H1 (cell line): ENCODE measurements at regions not wholly inside any gene's neighbourhood (a gene's known extent, or its start where the extent isn't known, plus 50 kb on each side); places are given as distances from the start of the nearest gene placed in this dataset.

ENCODE experiments used
- CTCF ChIA-PET: fragments of 300-600 bp; sonication (Branson Sonifier 250); formaldehyde crosslinking; loops from one replicate; lab custom pipeline; 2021; ENCODE audit not compliant: partially characterized antibody; lab: Charles Lee
- POLR2A ChIA-PET: fragments of 300-600 bp; sonication (Branson Sonifier 250); formaldehyde crosslinking; loops from one replicate; lab custom pipeline; 2021; ENCODE audit warnings: inconsistent platforms; ENCODE audit not compliant: partially characterized antibody; lab: Charles Lee
- DNase-seq, 2 experiments: peaks; one replicate each; pipeline versions ENCODE4 v3.0.0 to v3.0.0-alpha.2; 2010 to 2022; ENCODE audit warnings: low spot score in 2 of 2, low read depth in 1 of 2, mixed read lengths in 1 of 2
- FAIRE-seq: peaks from 2 replicates; lab custom pipeline; 2011; peaks lifted over from hg19 to GRCh38; lab: Jason Lieb, UNC
- H2AFZ ChIP-seq: 2 replicates; pipeline ENCODE4 v1.8.1; 2012; ENCODE audit warnings: low read length, inconsistent platforms
- H2AK5ac ChIP-seq: 2 replicates; pipeline ENCODE4 v1.6.1; 2013; ENCODE audit warnings: low read depth, low read length
- H2BK120ac ChIP-seq: replicated peaks from 2 replicates; pipeline ENCODE3; 2013; ENCODE audit warnings: low read depth, low read length, inconsistent platforms
- H2BK12ac ChIP-seq: 2 replicates; pipeline ENCODE4 v1.6.1; 2013; ENCODE audit warnings: low read depth, low read length
- H2BK15ac ChIP-seq: 2 replicates; pipeline ENCODE4 v1.6.1; 2013; ENCODE audit warnings: low read length
- H2BK20ac ChIP-seq: 2 replicates; pipeline ENCODE4 v1.6.1; 2013; ENCODE audit warnings: low read length
- H2BK5ac ChIP-seq: 2 replicates; pipeline ENCODE4 v1.6.1; 2013; ENCODE audit warnings: low read depth, low read length
- H3K14ac ChIP-seq: 2 replicates; pipeline ENCODE4 v1.6.1; 2013; ENCODE audit warnings: inconsistent platforms; ENCODE audit not compliant: insufficient read length
- H3K18ac ChIP-seq: 2 replicates; pipeline ENCODE4 v1.6.1; 2013; ENCODE audit warnings: low read length; ENCODE audit errors: extremely low read depth
- H3K23ac ChIP-seq: 2 replicates; pipeline ENCODE4 v1.6.1; 2013; ENCODE audit warnings: inconsistent platforms; ENCODE audit not compliant: insufficient read length
- H3K23me2 ChIP-seq: 2 replicates; pipeline ENCODE4 v1.6.1; 2013; ENCODE audit warnings: low read depth, low read length
- H3K27ac ChIP-seq: 2 replicates; pipeline ENCODE4 v1.6.1; 2011; ENCODE audit warnings: low read depth, low read length, inconsistent platforms
- H3K27me3 ChIP-seq, 4 experiments: replicated peaks in 1 of 4; 1 replicate in 1 of 4; 2 replicates in 3 of 4; pipeline versions ENCODE4 v1.6.1 to v1.8.1; 2011 to 2013; ENCODE audit warnings: low read length in 3 of 4, mild to moderate bottlenecking in 3 of 4, inconsistent platforms in 2 of 4, mixed read lengths in 2 of 4, moderate library complexity in 1 of 4; ENCODE audit not compliant: control insufficient read depth in 3 of 4, insufficient read depth in 3 of 4; ENCODE audit errors: extremely low read depth in 1 of 4
- H3K36me3 ChIP-seq, 4 experiments: 2 replicates each; pipeline versions ENCODE4 v1.6.1 to v1.8.1; 2011 to 2013; ENCODE audit warnings: mild to moderate bottlenecking in 4 of 4, low read length in 3 of 4, moderate library complexity in 2 of 4, control low read depth in 1 of 4, inconsistent platforms in 1 of 4; ENCODE audit not compliant: insufficient read depth in 4 of 4, control insufficient read depth in 2 of 4
- H3K4ac ChIP-seq: replicated peaks from 2 replicates; pipeline ENCODE3; 2013; ENCODE audit warnings: low read length, low read depth, mixed read lengths, inconsistent platforms; ENCODE audit not compliant: insufficient read length
- H3K4me1 ChIP-seq, 4 experiments: replicated peaks in 1 of 4; 1 replicate in 1 of 4; 2 replicates in 3 of 4; pipeline versions ENCODE4 v1.6.1 to v1.8.1; 2011 to 2013; ENCODE audit warnings: low read length in 3 of 4, inconsistent platforms in 2 of 4, mixed read lengths in 1 of 4; ENCODE audit not compliant: insufficient read depth in 4 of 4, control insufficient read depth in 3 of 4
- H3K4me2 ChIP-seq, 2 experiments: 2 replicates each; pipeline versions ENCODE4 v1.6.1 to v1.8.1; 2011 to 2013; ENCODE audit warnings: low read depth in 2 of 2, low read length in 2 of 2, control low read depth in 1 of 2, inconsistent platforms in 1 of 2, mild to moderate bottlenecking in 1 of 2; ENCODE audit not compliant: insufficient read depth in 1 of 2
- H3K4me3 ChIP-seq, 4 experiments: fragments of 200-600, 300-600 bp in 1 of 4; sonication (generic), shearing (Covaris generic), sonication (Bioruptor Twin) in 1 of 4; 2 replicates each; pipeline versions ENCODE4 v1.5.1 to v1.8.1; 2011 to 2016; ENCODE audit warnings: low read length in 4 of 4, low read depth in 3 of 4, control low read depth in 2 of 4, inconsistent platforms in 2 of 4, mild to moderate bottlenecking in 2 of 4, mixed read lengths in 1 of 4, moderate library complexity in 1 of 4; ENCODE audit not compliant: insufficient read depth in 2 of 4; ENCODE audit errors: extremely low read depth in 1 of 4
- H3K56ac ChIP-seq: replicated peaks from 2 replicates; pipeline ENCODE3; 2013; ENCODE audit warnings: low read depth, mild to moderate bottlenecking, mixed read lengths, low read length, inconsistent platforms; ENCODE audit not compliant: insufficient read length
- H3K79me1 ChIP-seq: 2 replicates; pipeline ENCODE4 v1.6.1; 2013; ENCODE audit warnings: low read depth, low read length, control low read depth
- H3K79me2 ChIP-seq, 2 experiments: 2 replicates each; pipeline versions ENCODE4 v1.6.1 to v1.8.1; 2012 to 2013; ENCODE audit warnings: low read length in 2 of 2, mild to moderate bottlenecking in 2 of 2, inconsistent platforms in 1 of 2; ENCODE audit not compliant: insufficient read depth in 2 of 2, control insufficient read depth in 1 of 2
- H3K9ac ChIP-seq, 4 experiments: replicated peaks in 1 of 4; 1 replicate in 1 of 4; 2 replicates in 3 of 4; pipeline versions ENCODE4 v1.6.1 to v1.8.1; 2011 to 2013; ENCODE audit warnings: low read depth in 3 of 4, low read length in 3 of 4, control low read depth in 2 of 4, mild to moderate bottlenecking in 2 of 4, moderate library complexity in 2 of 4, inconsistent platforms in 1 of 4; ENCODE audit errors: extremely low read depth in 1 of 4
- H3K9me3 ChIP-seq, 2 experiments: 2 replicates each; pipeline versions ENCODE4 v1.6.1 to v1.8.1; 2012 to 2013; ENCODE audit warnings: mild to moderate bottlenecking in 2 of 2, moderate library complexity in 2 of 2, control low read depth in 1 of 2, inconsistent platforms in 1 of 2, low read depth in 1 of 2, low read length in 1 of 2, mixed read lengths in 1 of 2; ENCODE audit not compliant: insufficient read depth in 2 of 2
- H4K20me1 ChIP-seq, 2 experiments: replicated peaks in 1 of 2; 2 replicates each; pipeline versions ENCODE3 to v1.8.1; 2011 to 2013; ENCODE audit warnings: inconsistent platforms in 2 of 2, low read length in 2 of 2, mild to moderate bottlenecking in 1 of 2; ENCODE audit not compliant: insufficient read depth in 2 of 2, control insufficient read depth in 1 of 2
- H4K5ac ChIP-seq: 2 replicates; pipeline ENCODE4 v1.6.1; 2013; ENCODE audit warnings: low read length, low read depth, mixed read lengths, inconsistent platforms; ENCODE audit not compliant: insufficient read length
- H4K8ac ChIP-seq: 2 replicates; pipeline ENCODE4 v1.8.0; 2013; ENCODE audit warnings: mild to moderate bottlenecking, moderate library complexity, low read length, inconsistent platforms; ENCODE audit not compliant: insufficient read depth; ENCODE audit errors: extremely low read depth
- H4K91ac ChIP-seq: replicated peaks from 2 replicates; pipeline ENCODE3; 2013; ENCODE audit warnings: low read length, mixed read lengths, inconsistent platforms; ENCODE audit not compliant: insufficient read length
- ASH2L ChIP-seq: fragments of 200-600, 300-600 bp; sonication (generic); IDR thresholded peaks from one replicate; pipeline ENCODE4 v1.7.1; 2017; ENCODE audit warnings: low read length
- EP300 ChIP-seq, 2 experiments: IDR thresholded peaks; 1 replicate in 1 of 2; 2 replicates in 1 of 2; pipeline ENCODE4 v1.6.1; 2011 to 2012; ENCODE audit warnings: low read depth in 2 of 2, low read length in 2 of 2, mild to moderate bottlenecking in 2 of 2, borderline replicate concordance in 1 of 2, inconsistent platforms in 1 of 2, moderate library complexity in 1 of 2
- JUND ChIP-seq: IDR thresholded peaks from 2 replicates; pipeline ENCODE4 v1.6.1; 2011; ENCODE audit warnings: mild to moderate bottlenecking, improper control_type of control experiment, low read length
- POLR2A ChIP-seq, 2 experiments: IDR thresholded peaks; 1 replicate in 1 of 2; 2 replicates in 1 of 2; pipeline ENCODE4 v1.6.1; 2011; ENCODE audit warnings: low read depth in 2 of 2, low read length in 2 of 2, mild to moderate bottlenecking in 2 of 2; ENCODE audit errors: control extremely low read depth in 1 of 2
- POU5F1 ChIP-seq: IDR thresholded peaks from 2 replicates; pipeline ENCODE4 v1.6.1; 2011; ENCODE audit warnings: low read depth, mild to moderate bottlenecking, low read length, moderate library complexity
- RAD21 ChIP-seq, 2 experiments: IDR thresholded peaks in 1 of 2; conservative IDR thresholded peaks in 1 of 2; 2 replicates each; pipeline ENCODE4 v1.6.1; 2011; ENCODE audit warnings: low read depth in 2 of 2, low read length in 2 of 2, improper control_type of control experiment in 1 of 2, inconsistent platforms in 1 of 2, mild to moderate bottlenecking in 1 of 2, moderate library complexity in 1 of 2
- RFX5 ChIP-seq: IDR thresholded peaks from 2 replicates; pipeline ENCODE4 v1.6.1; 2011; ENCODE audit warnings: low read depth, low read length, improper control_type of control experiment, borderline replicate concordance
- SAP30 ChIP-seq: fragments of 300-600 bp; sonication (generic); IDR thresholded peaks from 2 replicates; pipeline ENCODE4 v1.7.1; 2012; ENCODE audit warnings: low read length, moderate library complexity, mild to moderate bottlenecking, inconsistent platforms; ENCODE audit not compliant: insufficient read depth, insufficient replicate concordance
- SP2 ChIP-seq: IDR thresholded peaks from 2 replicates; pipeline ENCODE4 v1.6.1; 2012; ENCODE audit warnings: mild to moderate bottlenecking, low read length, inconsistent platforms
- TAF7 ChIP-seq: optimal IDR thresholded peaks from 2 replicates; pipeline ENCODE3; 2011; ENCODE audit warnings: low read depth, mild to moderate bottlenecking, inconsistent platforms, low read length, moderate library complexity, borderline replicate concordance
- TBP ChIP-seq: IDR thresholded peaks from 2 replicates; pipeline ENCODE4 v1.6.1; 2011; ENCODE audit warnings: low read depth, low read length, improper control_type of control experiment
- TEAD4 ChIP-seq: IDR thresholded peaks from 2 replicates; pipeline ENCODE4 v1.6.1; 2012; ENCODE audit warnings: low read depth, low read length, inconsistent platforms, mixed read lengths
- TF ChIP-seq, protein P1 (sequence below): IDR thresholded peaks from 2 replicates; pipeline ENCODE4 v1.6.1; 2012; ENCODE audit warnings: low read length, inconsistent platforms
- TF ChIP-seq, protein P2 (sequence below): IDR thresholded peaks from 2 replicates; pipeline ENCODE4 v1.6.1; 2011; ENCODE audit warnings: low read depth, mild to moderate bottlenecking, low read length; ENCODE audit not compliant: insufficient read depth

DNA sequence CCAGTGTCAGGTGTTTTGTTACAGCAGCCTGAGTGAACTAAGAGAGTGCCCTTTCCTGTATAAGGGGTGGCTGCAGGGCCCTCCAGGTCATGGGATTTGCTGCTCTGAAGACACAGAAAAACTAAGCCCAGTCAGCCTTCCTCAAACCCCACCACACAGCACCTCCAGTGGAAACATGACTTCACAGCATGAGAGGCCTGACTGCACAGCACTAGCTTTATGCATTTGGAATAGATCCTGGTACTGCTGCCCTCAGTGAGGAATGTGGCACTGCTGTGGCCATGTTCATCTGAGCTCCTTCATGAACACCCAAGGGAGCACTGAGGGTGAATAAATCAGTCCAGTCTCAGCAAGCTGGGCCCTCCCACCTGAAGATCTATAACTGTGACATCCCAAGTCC is 296.1 kb upstream of the FOXQ1 start:
- H3K36me3 ChIP-seq: no peaks in the 10 kb centered on the region
- ChIA-PET CTCF (no interaction called here), POLR2A (no interaction called here)
- no peaks in the 10 kb centered on the region; a peak in 1 of 4 replicates for H3K9me3 ChIP-seq
- H3K79me1 ChIP-seq: no peaks in the 10 kb centered on the region
- no peak overlapping the region for H4K91ac ChIP-seq
- H3K23ac ChIP-seq: no peak overlapping the region
- no peak overlapping the region for H2AFZ ChIP-seq
- no peak overlapping the region for H3K27ac ChIP-seq
- H3K27me3 ChIP-seq: no peaks in the 10 kb centered on the region
- no peak for DNase-seq
- no peak overlapping the region for H3K4ac ChIP-seq
- FAIRE-seq: no peak
- H4K8ac ChIP-seq: no peak overlapping the region
- no peaks in the 10 kb centered on the region for H4K20me1 ChIP-seq
- no peaks in the 10 kb centered on the region for H3K4me1 ChIP-seq
- H2BK12ac ChIP-seq: no peak overlapping the region
- no peak overlapping the region for H3K4me2 ChIP-seq
- no peak overlapping the region for H2BK15ac ChIP-seq
- H2BK120ac ChIP-seq: no peak overlapping the region
- no peak overlapping the region for H3K4me3 ChIP-seq
- H3K56ac ChIP-seq: no peak overlapping the region
- H2BK20ac ChIP-seq: no peak overlapping the region
- H3K79me2 ChIP-seq: no peaks in the 10 kb centered on the region
- no peaks in the 10 kb centered on the region for H3K23me2 ChIP-seq
- no peak overlapping the region for H3K9ac ChIP-seq
- no peak overlapping the region for H4K5ac ChIP-seq
- no peak overlapping the region for H3K18ac ChIP-seq
- no peak overlapping the region for H3K14ac ChIP-seq
- no peak overlapping the region for H2AK5ac ChIP-seq
- no peak overlapping the region for H2BK5ac ChIP-seq
- TF ChIP-seq EP300 (IDR thresholded peaks at IDR 0.05; ENCODE audit: borderline replicate concordance in 1 of 2, low read depth in 2 of 2, low read length in 2 of 2) (no peak), RAD21 (IDR thresholded peaks at IDR 0.05 in 1 of 2, conservative IDR thresholded peaks at IDR 0.05 in 1 of 2; ENCODE audit: low read depth in 2 of 2, low read length in 2 of 2) (no peak), SAP30 (no peak), SP2 (no peak), POLR2A (IDR thresholded peaks at IDR 0.05; ENCODE audit: control extremely low read depth in 1 of 2, low read depth in 2 of 2, low read length in 2 of 2) (no peak), JUND (no peak), TEAD4 (no peak), ASH2L (no peak), RFX5 (no peak), POU5F1 (no peak), TAF7 (no peak), TBP (no peak)
- TF ChIP-seq, protein P1, sequence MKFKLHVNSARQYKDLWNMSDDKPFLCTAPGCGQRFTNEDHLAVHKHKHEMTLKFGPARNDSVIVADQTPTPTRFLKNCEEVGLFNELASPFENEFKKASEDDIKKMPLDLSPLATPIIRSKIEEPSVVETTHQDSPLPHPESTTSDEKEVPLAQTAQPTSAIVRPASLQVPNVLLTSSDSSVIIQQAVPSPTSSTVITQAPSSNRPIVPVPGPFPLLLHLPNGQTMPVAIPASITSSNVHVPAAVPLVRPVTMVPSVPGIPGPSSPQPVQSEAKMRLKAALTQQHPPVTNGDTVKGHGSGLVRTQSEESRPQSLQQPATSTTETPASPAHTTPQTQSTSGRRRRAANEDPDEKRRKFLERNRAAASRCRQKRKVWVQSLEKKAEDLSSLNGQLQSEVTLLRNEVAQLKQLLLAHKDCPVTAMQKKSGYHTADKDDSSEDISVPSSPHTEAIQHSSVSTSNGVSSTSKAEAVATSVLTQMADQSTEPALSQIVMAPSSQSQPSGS: no peak
- TF ChIP-seq, protein P2, sequence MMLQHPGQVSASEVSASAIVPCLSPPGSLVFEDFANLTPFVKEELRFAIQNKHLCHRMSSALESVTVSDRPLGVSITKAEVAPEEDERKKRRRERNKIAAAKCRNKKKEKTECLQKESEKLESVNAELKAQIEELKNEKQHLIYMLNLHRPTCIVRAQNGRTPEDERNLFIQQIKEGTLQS: no peak
